HG03520 (cell line): ENCODE measurements at regions not wholly inside any gene's neighbourhood (a gene's known extent, or its start where the extent isn't known, plus 50 kb on each side); places are given as distances from the start of the nearest gene placed in this dataset.

Source experiments
- ATAC-seq: cut with Tn5 transposase; IDR thresholded peaks from one replicate; pipeline ENCODE4 v1.9.1; 2021; ENCODE audit warnings: mild to moderate bottlenecking, moderate library complexity; ENCODE audit not compliant: unreplicated experiment

DNA sequence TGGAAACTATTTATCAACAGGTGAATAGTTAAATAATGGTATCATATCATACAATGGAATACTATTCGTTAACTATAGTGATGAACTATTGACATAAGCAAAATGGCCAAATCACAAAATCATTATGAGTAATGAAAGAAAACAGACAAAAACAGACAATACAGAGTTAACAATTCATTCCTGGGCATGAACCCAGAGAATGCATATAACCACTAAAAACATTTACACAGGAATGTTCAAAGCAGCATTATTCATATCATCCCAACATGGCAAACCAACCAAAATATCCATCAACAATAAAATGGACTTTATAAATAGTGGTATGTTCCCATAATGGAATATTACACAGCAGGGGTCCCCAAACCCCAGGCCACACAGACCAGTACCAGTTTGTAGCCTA, 131.2 kb upstream of the CYP1B1 start:
- ATAC-seq, result no peak

DNA sequence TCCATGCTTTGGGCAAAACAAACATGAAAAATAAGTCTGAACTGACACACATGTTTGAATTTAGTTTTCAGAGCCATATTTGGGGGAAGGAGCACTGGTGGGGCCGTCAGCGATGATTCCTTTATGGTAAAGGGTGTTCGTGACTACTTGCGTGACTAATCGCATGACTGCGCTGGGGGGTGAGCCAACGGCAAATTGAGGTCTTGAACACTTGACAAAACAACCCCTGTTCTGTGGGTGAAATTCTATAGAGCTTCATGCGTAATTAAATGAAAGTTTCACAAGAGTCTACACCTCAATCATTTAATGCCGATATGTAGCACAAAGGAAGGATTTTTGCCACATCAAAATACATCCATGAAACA, 127.5 kb upstream of the CYP1B1 start:
- no peak for ATAC-seq

DNA sequence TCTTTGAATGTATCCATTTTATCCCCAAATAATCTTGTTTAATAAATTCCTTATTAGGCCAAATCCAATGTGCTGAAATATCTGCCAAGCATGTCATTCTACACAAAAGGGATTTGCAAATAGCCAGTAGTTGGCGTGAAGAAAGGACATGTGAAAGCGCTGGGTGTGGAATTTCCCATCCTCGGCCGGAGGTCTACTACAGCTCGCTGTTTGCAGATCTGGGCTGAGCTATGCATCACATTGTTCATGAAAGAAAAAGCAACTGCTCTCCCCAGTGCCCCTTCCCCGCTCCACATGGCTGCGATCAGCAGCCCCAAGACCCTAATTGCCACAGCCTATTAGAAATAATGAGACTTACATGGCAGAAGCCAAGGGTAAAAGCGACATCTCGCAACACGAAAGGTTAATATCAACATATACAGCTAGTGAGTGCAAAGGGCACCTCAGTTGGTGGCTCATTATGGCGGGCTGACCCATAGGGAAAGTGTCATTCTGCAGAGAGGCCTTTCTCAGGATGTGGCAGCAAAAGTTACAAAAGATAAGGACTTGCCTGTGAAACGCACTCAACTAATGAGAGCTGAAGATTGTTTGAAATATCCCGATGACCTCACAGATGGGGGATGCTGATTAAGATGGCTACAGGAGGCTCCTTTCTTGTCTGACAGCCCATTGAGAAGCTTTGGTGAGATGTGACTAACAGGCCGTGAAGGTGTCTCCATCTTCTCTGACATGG, 126.9 kb upstream of the CYP1B1 start:
- no peak for ATAC-seq

DNA sequence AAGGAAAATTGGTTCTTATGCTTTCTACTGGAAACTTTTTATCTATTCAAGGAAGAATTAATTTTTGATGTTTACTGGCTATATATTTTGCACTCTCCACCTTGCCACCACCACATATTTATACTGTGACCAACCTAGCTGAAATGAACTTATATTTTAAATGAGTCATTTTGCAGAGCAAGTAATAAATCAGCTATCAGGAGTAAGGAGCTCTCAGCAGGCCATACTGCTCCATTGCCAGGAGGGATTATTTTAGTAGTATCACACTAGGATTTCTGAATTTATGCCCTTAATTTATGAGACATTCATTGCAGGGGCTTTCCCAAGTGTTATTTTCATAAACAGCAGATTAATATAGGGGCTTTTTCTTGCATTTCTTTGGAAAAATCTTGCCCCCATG, 125.8 kb upstream of the CYP1B1 start:
- ATAC-seq, result no peak

DNA sequence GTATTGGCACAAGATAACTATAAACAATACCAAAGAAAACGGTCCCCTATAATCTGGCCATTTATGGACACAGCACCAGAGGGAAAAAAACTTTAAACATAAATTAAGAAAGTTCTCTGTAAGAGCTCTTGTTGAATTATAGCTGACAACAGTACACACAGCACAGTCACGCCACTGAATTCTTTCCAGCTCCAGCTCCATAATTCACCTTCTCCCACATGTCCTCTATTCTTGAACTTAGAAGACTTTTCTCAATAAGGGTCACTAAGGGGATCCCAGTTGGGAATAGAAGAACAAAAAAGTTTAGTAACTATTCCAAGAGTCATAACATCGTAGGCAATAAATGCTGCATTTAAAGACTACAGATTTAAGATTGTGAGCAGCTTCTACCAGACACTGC, 124.6 kb upstream of the CYP1B1 start:
- no peak for ATAC-seq

DNA sequence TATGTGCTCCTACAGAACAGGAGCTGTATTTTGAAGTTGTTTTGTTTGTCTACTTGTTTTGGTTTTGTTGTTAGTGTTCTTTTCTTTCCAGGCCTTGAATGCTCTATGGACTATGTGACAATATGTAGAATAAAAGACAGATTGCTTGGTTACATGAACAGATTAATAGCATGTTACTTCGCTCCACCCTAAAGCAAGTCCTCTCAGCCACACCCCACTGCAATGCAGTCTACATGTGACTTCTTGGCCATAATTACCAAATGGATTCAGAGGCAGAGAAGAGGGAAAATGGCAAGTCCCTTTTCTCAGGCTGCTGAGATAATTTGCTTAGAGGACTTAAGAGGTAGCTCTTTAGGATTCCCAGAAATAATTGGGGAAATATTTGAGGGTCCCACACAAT, 123.2 kb upstream of the CYP1B1 start:
- no peak for ATAC-seq

DNA sequence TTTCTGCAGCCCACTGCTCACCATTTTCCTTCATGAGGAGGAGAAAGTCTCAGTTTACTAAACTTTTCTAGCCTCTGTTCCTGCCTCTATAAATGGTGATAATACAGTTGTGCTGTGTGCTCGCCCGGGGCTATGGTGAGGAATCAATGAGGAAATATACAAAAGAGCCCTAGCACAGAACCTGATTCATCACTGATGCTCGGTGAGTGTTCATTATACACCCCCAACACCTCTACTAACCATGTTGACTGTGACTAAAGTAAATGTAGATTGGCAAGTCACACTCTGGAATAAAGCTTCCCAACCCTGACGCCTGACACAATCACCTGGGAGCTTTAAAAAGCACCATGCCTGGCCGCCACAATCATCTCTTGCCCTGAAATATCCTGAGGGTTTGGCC, 118.8 kb upstream of the CYP1B1 start:
- no peak for ATAC-seq

DNA sequence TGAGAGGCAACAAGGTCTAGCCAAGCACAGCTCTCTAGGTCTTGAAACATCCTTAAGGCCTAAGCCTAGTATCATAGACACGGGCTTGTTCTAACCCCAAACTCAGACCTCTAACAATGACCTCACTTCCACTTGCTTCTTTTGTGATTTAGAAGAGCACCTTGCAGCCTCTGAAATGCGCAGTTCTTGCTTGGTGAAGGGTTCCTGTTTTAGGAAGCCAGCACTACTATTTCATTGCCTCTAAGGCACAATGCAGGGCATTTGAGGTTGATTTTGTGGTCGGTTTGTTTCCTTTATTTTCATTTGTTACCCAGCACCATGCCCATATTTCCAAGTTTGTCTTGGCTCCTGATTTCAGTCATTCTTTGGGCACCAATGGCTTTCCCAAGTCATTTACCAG, 117.0 kb upstream of the CYP1B1 start:
- no peak for ATAC-seq

DNA sequence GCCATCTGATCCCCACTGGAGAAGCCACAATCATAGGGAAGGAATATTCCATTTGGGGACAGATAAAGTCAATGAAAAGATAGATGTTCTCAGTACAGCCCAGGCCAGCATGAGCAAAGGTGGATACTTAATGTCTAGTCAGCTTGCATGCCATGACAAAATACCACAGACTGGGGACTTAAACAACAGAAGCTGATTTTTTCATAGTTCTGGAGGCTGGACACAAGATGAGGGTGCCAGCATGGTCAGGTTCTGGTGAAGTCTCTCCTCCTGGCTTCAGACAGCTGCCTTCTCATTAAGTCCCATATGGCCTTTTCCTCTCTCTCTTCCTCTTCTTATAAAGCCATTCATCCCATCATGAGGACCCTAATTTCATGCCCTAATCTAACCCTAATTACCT, 116.1 kb upstream of the CYP1B1 start:
- no peak for ATAC-seq

DNA sequence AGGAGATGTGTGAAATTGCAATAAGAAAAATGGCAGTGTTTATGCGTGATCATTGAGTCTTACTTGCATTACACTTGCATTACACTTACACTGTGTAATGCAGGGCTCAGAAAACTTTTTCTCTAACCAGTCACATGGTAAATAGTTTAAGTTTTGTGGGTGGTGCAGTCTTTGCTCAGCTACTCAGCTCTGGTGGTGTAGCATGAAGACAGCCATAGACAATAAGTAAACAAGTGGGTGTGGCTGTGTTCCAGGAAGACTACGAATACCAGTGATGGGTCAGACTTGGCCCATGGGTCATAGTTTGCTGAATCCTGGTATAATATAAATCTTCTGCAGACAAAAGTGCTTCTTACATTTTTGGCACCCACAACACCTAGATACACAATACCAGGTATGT, 115.6 kb upstream of the CYP1B1 start:
- ATAC-seq, result no peak

DNA sequence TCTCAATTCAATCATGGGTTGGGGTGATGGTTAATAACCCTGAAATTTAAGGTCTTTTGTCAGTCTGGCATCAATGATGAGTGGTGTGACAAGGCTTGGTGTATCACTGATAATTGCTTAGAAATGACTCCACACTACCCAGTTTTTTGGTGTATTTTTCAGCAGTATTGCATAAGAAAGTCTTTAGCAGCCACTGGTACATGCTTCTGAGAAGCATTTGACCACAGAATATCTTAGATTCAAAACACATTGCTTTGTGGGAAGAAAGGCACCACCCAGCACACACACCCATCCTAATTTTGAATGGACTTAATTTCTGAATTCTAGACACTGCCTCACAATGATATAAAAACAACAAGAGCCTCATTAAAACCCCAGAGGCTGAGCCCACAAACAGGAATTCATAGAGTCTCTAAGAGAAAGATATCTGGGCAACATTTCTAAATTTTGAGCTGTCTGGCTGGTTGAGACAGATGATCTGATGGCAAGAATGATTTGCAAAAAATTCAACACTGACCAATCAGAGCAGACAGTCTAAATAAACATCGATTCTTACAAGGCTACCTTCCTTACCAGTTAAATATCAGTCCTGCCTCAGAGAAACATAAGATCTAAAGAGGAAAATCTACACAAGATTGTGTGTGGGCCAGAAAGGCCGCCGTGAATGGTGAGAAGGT, 114.7 kb upstream of the CYP1B1 start:
- no peak for ATAC-seq

DNA sequence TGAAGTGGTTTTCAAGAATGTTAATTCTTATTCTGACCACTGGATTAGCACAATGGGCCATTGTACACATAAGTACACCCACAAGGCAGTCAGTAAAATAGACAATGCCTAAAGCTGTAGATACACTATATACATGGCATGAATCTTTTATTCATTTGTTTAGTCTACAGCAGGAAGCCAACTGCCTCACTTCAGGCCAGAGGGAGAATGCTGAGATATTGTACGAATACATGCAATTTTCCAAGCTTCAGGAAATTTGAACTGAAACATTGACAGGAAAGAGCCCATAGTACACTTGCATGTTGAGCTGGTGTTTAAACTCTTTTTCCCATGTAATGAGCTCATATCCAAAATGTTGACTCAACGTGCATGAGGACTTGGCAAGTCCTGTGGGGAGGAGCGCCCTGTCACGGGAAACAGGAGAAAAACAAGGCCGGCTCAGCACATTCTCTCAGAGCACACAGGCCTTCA, 111.6 kb upstream of the CYP1B1 start:
- no peak for ATAC-seq

DNA sequence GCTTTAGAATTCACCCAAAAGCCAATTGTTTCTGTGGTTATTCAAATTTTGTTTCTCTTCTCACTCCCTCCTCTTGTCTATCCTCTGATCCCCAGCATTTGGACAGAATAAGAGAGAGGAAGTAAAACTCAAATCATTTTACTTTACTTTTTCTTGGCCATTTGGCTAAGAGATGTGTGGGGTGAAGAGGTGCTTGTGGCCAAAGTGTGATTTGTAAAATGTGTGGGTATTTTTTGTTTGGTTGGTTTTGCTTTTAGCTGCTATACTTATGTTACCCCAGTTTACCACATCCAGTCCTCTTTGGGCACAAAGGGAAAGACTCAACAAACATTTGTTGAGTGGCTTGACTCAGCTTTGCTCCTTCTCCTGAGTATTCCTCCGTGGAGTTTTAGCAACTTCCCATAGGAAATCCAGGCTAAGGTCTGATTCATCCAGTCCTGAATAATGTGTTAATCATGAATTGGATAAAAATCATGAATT, 109.1 kb upstream of the CYP1B1 start:
- ATAC-seq, result peak; percentile 89

DNA sequence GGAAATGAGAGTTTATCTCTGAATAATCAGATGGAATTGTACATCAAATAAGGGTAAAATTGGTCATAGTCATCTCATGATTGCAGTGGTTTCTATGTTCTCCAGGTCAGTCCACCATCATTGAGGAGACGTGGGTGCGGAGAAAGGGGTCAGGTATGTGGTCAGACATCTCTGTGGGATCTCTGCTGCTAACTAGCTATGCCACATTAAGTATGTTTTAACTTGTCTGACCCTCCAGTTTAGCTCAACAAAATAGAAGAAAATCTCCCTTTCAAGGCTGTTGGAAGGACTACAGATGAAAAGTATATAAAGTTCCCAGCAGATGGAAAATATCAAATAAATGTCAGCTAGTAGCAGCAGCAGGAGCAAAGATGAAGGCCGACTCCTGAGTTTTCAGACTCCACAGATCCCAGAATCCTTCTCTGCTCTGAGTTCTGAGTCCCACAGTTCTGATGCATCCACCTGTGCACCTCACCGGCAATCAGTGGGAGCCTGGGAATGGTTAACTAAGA, 106.6 kb upstream of the CYP1B1 start:
- ATAC-seq, result no peak

DNA sequence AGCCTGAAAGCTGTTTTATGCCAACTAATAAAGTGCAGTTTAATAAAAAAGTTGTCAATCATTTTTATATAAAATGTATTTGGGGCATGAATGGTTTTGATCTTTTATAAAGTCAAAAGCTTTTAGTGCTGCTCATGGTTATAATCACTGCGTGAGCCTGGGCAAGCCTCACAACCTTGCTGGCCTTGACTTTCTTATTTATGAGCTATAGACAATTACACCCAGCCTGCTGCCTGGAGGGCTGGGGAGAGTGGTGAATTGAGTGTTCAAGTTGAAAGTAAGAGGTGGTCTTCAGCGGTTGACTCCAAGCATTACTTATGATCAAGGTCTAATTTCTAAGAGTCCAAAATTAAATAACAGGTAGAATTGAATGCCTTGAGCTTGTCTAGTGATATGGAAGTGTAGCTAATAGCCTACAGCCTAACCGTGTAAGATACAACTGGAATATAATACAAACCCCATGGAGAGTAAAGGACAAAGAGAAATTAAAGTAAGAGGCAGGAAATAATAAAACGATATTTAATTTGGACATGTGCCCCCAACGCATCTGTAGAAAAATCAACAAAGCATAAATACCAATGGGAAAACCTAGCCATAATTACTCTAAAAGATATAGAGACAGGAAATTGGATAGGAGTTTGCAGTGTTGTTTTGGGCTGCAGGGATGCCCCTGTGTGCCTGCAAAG, 106.0 kb upstream of the CYP1B1 start:
- no peak for ATAC-seq

DNA sequence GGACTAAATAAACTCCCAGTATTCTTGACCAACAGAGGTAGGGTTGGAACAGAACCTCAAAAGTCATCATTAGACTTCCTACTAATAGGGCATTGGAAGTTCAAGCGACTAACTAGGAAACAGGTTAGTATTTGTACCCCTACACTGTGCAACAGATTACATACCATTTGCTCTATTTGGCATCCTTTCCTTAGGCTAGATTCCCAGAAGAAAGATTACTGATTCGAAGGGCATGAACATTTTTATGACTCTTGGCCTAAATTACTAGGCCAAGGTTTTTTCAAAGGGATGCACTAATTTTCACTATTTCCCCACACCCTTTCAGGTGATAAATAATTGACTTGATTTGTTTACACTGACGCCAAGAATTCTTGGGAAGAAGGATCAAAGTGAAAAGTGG, 104.8 kb upstream of the CYP1B1 start:
- no peak for ATAC-seq

DNA sequence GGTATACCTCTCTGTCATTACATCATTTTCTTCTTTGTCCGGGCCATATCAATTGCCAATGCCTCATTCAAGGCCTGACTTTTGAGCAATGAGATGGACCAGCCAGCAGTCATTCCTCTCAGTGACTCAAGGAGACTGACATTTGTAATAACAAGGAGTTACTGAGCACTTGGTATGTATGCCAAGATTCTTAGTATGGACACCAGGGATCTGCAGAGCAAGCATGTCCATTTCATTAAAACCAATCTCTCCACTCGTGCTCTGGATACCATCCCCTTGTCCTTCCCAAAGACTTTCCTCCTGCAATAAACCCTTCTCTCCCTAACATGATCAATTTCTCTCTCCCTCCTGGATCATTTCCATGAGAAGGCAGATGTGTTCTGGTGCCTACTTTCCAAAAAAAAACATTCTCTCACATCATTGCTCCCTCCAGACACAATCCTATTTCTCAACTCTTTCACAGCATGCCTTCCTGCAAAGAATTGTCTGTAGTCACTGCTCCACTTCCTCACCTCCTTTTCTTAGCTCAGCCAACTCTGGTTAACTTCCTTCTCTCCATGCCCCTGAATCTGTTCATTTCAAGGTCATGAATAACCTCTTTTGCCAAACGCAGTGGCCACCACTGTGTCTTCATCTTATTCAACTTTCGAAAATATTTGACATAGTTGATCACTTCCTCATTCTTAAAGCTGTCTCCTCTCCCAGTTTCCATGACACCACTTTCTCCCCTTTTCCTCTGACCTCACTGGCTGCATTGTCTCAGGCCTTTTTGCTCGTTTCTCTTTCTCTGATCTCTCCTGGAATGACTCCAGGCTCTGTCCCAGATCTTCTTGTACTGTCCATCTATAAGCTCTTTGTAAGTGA, 102.8 kb upstream of the CYP1B1 start:
- peak; percentile 77 for ATAC-seq

DNA sequence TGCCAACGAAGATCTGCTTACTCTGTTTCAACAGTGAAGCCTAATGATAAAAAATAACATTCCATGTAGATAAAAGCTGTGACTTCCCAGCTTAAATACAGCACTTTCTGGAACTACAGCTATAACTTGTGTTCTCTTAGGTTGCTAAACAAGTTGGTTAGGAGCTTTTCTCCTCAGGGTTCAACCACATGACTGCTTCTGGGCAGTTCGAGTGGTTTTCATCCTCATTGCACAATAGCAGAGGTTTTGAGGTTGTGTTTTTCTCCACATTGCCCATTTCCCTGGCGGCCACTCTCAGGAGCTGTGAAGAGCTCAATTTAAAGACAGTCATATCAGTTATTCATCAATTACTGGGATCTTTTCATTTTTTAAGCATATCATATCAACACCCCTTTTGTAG, 102.2 kb upstream of the CYP1B1 start:
- ATAC-seq, result no peak

DNA sequence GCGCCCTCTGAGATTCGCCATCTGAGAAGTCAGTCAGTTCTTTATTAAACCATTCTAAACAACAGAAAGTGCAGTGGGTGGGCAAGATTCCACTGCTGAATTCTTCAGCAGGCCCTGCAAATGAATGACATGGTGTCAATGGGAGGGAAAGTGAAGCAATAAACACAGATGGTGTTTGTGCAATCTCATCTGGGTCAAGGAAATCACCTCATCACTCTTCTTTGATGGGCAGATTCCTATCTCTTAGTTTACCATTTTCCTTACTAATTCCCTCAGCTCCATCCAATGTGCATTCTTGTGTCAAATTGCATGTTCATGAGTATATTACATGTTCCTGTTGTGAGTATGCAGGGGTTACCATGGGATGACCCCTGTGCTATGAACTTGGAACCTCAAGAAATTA, 100.7 kb upstream of the CYP1B1 start:
- no peak for ATAC-seq

DNA sequence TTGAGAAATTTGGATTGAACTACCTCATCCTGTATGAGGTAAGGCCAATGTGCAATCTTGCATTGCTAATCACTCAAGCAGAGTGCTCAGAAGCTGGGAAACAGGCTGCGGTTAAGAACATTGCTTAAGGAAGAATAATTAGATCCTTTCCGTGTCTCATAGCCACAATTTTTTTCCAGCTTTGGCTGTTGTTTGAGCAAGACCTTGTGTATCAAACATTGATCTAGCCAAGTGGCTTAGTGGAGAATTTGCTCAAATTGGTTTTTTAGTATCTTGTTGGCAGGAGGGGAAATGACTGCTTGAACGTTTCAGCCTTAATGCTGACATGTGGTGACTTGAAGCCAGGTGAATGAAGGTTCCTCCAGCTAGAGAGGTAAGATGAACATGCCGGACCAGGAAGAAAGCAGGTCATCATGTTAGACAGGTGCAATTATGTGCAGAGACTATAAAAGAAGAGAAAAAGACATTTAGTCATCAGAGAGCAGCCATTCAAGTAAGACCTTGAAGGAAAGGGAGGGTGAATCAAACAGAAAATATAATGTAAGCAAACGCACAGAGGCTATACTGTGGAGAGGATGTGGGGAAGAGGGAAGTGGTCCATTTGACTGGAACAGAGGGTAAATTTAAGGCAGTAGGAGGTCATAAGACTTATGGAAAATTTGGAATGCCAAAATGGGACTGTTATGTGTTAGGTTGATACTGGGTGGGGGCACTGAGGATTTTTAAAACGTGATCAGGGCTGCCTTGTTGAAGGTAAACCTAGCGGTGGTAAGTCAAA, 98.9 kb upstream of the CYP1B1 start:
- no peak for ATAC-seq
